ENCODE measurements at regions not wholly inside any gene's neighbourhood (a gene's known extent, or its start where the extent isn't known, plus 50 kb on each side); places are given as distances from the start of the nearest gene placed in this dataset.

DNA sequence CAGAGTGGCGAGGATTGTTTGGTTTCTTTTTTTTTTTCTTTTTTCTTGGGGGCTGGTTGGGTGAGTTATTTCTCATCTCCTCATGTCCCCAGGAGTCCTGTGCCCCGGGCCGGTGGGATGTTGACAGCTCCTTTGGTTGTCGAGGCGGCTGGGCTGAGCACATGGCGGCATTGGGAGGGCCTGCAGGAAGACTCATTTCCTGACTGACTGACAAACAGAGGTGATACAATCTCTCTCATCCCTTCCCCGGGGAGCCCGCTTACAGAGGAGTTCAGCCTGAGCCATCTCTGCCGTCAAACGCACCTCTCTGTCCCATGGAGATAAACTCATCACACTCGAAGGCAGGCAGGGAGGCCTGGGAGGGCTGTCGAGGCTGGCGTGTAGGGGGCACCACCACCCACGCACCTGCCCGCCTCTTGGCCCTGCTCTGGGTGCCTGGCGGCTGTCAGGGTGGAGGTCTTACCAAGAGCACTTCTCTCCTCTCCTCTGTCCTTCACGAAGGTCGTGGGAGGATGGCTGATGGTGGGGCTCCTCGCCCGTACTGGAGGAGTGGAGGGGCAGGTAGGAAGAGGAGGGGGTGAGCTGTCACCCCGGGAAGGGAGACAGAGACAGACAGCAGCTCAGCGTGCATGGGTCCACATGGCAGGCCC lies 60.0 kb upstream of the NECTIN1 start:
- no peak for DNase-seq (ENCODE audit: low read depth)
- H3K4me3 ChIP-seq (ENCODE audit: low read depth, low read length) = no peak overlapping the region
- TF ChIP-seq, protein P1, sequence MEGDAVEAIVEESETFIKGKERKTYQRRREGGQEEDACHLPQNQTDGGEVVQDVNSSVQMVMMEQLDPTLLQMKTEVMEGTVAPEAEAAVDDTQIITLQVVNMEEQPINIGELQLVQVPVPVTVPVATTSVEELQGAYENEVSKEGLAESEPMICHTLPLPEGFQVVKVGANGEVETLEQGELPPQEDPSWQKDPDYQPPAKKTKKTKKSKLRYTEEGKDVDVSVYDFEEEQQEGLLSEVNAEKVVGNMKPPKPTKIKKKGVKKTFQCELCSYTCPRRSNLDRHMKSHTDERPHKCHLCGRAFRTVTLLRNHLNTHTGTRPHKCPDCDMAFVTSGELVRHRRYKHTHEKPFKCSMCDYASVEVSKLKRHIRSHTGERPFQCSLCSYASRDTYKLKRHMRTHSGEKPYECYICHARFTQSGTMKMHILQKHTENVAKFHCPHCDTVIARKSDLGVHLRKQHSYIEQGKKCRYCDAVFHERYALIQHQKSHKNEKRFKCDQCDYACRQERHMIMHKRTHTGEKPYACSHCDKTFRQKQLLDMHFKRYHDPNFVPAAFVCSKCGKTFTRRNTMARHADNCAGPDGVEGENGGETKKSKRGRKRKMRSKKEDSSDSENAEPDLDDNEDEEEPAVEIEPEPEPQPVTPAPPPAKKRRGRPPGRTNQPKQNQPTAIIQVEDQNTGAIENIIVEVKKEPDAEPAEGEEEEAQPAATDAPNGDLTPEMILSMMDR (IDR thresholded peaks at IDR 0.05; ENCODE audit: insufficient read depth, low read depth, low read length) = no peak

DNA sequence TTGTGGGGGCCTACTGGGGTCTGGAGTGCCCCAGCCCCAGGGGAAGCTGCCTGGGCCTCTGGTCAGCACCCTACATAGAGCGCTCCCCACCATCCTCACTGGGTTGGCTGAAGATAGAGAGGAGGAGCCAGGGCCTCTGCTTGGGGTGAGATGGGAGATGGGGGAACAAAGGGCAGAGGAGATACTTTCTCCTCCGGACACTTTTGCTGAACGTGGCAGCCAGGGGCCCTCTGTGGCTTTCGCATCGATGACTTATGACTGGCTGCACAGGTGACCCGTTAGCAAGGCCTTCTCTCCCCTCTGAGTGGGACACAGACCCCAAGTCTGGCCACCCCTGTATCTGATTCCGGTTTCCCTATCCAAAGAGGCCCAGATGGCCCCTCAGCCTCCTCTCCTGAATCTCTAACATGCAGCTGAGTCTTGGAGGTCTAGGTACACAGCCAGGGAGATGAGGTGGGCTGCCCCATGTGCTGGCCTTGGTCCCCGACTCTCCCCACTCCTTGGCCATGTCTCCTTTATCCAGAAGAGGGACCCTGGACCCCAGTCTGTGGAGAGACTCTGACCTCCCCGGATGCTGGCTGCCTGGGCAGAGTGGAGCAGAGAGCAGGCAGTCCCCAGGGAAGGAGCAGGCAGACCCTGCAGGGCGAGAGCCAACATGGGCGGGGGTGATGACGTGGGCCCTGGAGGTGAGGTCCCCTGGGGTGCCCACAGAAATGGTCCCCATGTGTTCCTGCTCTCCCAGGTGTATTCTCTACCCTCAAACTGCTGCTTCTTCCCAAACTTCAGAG lies 59.3 kb upstream of the NECTIN1 start:
- no peak for DNase-seq (ENCODE audit: low read depth)
- TF ChIP-seq, protein P1 (IDR thresholded peaks at IDR 0.05; ENCODE audit: insufficient read depth, low read depth, low read length) = no peak

DNA sequence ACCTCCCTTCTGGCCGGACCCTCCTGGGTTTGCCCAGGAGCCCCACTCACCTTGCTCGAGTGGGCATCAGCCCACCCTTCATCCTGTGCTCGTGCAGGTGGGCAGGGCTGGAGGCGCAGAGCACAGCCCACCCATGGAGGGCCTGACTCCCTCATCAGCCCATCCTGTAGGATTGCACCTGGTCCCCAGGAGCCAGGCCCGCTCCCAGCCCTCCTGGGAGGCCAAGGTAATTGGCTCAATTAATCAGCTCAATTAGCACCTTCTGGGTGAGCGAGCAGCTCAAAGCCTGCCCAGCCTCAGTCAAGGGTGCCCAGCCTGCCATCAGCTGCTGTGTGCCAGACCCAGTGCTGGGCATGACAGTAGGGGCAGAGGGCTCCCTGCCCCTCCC lies 58.1 kb upstream of the NECTIN1 start:
- TF ChIP-seq, protein P1 (IDR thresholded peaks at IDR 0.05; ENCODE audit: insufficient read depth, low read depth, low read length) = no peak
- no peak for DNase-seq (ENCODE audit: low read depth)
- no peak overlapping the region for H3K4me3 ChIP-seq (ENCODE audit: low read depth, low read length)

More for the DNA sequence above, 59.3 kb upstream of the NECTIN1 start:
- no peak overlapping the region for H3K4me3 ChIP-seq (ENCODE audit: low read depth, low read length)

DNA sequence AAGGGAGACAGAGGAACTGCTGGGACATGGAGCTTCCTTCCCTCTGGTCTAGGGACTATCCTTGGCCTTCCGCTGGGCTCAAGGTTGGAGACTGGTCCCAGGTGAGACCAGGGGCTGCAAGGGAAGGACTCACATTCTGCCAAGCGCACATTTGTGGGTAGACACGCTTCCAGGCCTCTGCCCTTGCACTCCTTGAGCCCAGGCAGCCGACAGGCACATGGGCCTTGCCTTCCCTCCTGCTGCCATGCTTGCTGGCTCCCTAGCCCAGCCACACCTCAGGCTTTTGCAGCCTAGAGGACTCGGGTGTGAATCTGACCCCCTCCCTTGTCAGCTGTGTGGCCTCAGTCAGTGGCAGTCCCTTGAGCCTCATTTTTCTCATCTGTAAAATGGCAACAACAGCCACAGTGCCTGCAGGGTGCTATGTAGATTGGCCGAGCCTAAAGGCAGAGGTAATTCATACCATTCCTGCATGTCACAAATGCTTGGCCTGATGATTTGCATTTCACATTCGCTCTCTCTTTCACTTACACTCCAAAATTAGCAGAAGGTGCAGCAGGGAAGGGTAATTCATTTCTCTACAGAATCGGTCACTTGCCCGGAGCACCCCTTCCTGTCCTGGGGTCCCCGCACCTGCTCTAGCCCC lies 57.6 kb upstream of the NECTIN1 start:
- no peak for DNase-seq (ENCODE audit: low read depth)
- H3K4me3 ChIP-seq (ENCODE audit: low read depth, low read length) = no peak overlapping the region
- TF ChIP-seq, protein P1 (IDR thresholded peaks at IDR 0.05; ENCODE audit: insufficient read depth, low read depth, low read length) = no peak

DNA sequence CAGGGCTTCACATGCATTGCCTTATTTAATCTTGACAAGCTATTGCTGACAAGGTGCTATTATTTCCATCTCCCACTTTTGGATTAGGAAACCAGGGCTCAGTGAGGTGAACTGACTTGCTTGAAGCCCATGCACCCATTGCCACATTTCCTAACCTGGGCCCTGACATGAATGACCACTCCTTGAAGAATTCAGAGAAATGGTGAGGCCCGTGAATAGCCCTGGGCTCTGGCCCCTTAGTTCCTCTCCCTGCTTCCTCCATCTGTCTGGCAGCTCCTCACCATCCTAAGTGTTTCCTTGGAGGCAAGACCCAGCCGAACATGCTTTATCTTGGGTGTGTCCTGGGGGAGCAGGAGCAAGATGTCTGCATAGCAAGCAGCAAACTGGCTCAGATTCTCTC lies 56.1 kb upstream of the NECTIN1 start:
- no peak for DNase-seq (ENCODE audit: low read depth)
- TF ChIP-seq, protein P1 (IDR thresholded peaks at IDR 0.05; ENCODE audit: insufficient read depth, low read depth, low read length) = no peak
- H3K4me3 ChIP-seq (ENCODE audit: low read depth, low read length) = no peak overlapping the region

DNA sequence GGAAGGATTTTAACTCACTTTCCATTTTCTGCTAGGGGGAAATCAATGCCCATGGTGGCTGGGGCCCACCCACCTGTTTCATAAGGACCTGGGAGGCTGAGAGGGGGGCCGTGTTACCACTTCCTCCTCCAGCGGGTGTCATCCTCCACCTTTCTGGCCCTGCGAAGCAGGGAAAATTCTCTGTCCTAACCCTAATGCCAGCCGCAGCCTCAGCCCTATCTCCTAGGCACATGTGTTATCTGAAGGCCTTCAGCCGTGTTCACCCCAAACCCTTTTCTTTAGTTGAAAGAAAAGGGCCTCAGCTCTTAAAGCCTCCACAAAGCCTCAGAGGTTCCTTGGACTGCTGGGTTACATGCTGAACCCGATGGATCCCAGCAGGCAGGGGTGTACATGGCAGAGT lies 55.4 kb upstream of the NECTIN1 start:
- no peak overlapping the region for H3K4me3 ChIP-seq (ENCODE audit: low read depth, low read length)
- TF ChIP-seq, protein P1 (IDR thresholded peaks at IDR 0.05; ENCODE audit: insufficient read depth, low read depth, low read length) = no peak
- no peak for DNase-seq (ENCODE audit: low read depth)
